Adrenal gland (tissue), 9 donors: ENCODE measurements at regions not wholly inside any gene's neighbourhood (a gene's known extent, or its start where the extent isn't known, plus 50 kb on each side); places are given as distances from the start of the nearest gene placed in this dataset.
"Not testable (repeated sequence)": the region's sequence is repeated elsewhere in the genome, so short reads cannot be mapped to it uniquely, and the experiment has no call there.

Experiments used
- DNase-seq, 7 donors: peaks; one replicate each; pipeline ENCODE4 v3.0.0-alpha.2; 2019 to 2020
- H3K27ac ChIP-seq, 5 donors: fragments of 200-600 bp; sonication (generic) in 4 of 5; 1 replicate in 3 of 5; 2 replicates in 2 of 5; pipeline versions ENCODE4 v1.5.1 to v1.8.0; 2016 to 2020; ENCODE audit warnings: mild to moderate bottlenecking in 1 of 5
- H3K27me3 ChIP-seq: fragments of 200-600 bp; 2 replicates; pipeline ENCODE4 v1.8.0; 2021
- H3K36me3 ChIP-seq, 2 donors: fragments of 200-600 bp; replicated peaks in 1 of 2; 1 replicate in 1 of 2; 2 replicates in 1 of 2; pipeline versions ENCODE4 v1.5.1 to v1.8.0; 2018 to 2022
- H3K4me1 ChIP-seq, 2 donors: fragments of 200-600 bp; replicated peaks in 1 of 2; 1 replicate in 1 of 2; 2 replicates in 1 of 2; pipeline versions ENCODE4 v1.5.1 to v1.8.0; 2018 to 2021
- H3K4me3 ChIP-seq, 4 donors: fragments of 200-600 bp; sonication (generic) in 3 of 4; one replicate each; pipeline ENCODE4 v1.5.1; 2016 to 2018
- H3K9me3 ChIP-seq, 3 donors: fragments of 200-600 bp; sonication (generic) in 1 of 3; replicated peaks in 1 of 3; 1 replicate in 2 of 3; 2 replicates in 1 of 3; pipeline versions ENCODE4 v1.5.1 to v1.8.0; 2016 to 2021
- POLR2A ChIP-seq, 2 donors: fragments of 450-650 bp; IDR thresholded peaks; one replicate each; pipeline ENCODE4 v1.6.1; 2017; ENCODE audit warnings: antibody characterized with exemption in 2 of 2, mild to moderate bottlenecking in 2 of 2, moderate library complexity in 1 of 2
- WGBS, 4 donors: extraction: QIAGEN DNeasy Blood & Tissue Kit in 2 of 4; methylation state at CpG; one replicate each; pipeline versions ENCODE4 v1.1.5 to v1.1.7; 2013 to 2017; 5-methylcytosine and 5-hydroxymethylcytosine counted together
- intact Hi-C, 2 donors: fragments of 100-400 bp; cut with DNase I; formaldehyde crosslinking; loops; one replicate each; pipeline versions ENCODE4 v1.14.1 to v1.15.0; 2022 to 2023
- TF ChIP-seq, protein P1 (sequence below), 6 experiments: fragments of 450-650 bp in 4 of 6; fragments of 200-600 bp in 2 of 6; sonication (generic) in 1 of 6; IDR thresholded peaks; 1 replicate in 5 of 6; 2 replicates in 1 of 6; pipeline versions ENCODE4 v1.5.1 to v1.8.0; 2016 to 2021; ENCODE audit warnings: antibody characterized with exemption in 6 of 6, mild to moderate bottlenecking in 2 of 6, moderate library complexity in 1 of 6
- donor health status: healthy with polysubstance abuse.
- donor health status: Bipolar disorder and iron deficiency.
- donor health status: DM: yes; HTN: yes; CAD: no.
- donor health status: DM: no; HTN: no; CAD: no.
- donor health status: DM: no; HTN: no; CAD: no.

DNA sequence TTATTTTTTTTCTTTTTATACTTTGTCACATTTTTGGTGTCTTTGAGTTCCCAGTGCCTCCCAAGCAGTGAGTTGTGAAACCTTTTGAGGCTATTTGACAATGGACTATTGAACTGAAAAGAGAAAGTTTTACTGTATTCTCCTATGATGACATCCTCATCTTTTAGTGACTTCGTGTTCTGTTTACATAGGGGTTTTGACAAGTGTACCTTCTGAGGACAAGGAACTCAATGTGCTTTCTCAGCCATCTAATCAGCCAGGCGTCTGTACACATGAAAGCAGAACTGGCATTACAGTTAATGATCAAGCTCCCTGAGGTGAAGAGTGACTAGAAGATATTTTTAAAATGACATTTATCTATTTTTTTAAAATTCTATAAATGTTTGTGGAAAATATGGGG, 175.5 kb downstream of the ANXA1 start:
- Histone ChIP-seq H3K36me3 (no peaks in the 10 kb centered on the region), H3K27me3 (no peaks in the 10 kb centered on the region), H3K9me3 (no peaks in the 10 kb centered on the region), H3K4me3 (no peak overlapping the region), H3K4me1 (no peaks in the 10 kb centered on the region), H3K27ac (no peak overlapping the region)
- 41 to 60% (median 49%) methylated on average over 2 of the region's 2 CpGs for WGBS, 4 donors
- no peak for DNase-seq
- intact Hi-C loops = no loop called here
- no peak for TF ChIP-seq POLR2A (IDR thresholded peaks at IDR 0.05)
- TF ChIP-seq, protein P1, sequence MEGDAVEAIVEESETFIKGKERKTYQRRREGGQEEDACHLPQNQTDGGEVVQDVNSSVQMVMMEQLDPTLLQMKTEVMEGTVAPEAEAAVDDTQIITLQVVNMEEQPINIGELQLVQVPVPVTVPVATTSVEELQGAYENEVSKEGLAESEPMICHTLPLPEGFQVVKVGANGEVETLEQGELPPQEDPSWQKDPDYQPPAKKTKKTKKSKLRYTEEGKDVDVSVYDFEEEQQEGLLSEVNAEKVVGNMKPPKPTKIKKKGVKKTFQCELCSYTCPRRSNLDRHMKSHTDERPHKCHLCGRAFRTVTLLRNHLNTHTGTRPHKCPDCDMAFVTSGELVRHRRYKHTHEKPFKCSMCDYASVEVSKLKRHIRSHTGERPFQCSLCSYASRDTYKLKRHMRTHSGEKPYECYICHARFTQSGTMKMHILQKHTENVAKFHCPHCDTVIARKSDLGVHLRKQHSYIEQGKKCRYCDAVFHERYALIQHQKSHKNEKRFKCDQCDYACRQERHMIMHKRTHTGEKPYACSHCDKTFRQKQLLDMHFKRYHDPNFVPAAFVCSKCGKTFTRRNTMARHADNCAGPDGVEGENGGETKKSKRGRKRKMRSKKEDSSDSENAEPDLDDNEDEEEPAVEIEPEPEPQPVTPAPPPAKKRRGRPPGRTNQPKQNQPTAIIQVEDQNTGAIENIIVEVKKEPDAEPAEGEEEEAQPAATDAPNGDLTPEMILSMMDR (IDR thresholded peaks at IDR 0.05) = no peak

DNA sequence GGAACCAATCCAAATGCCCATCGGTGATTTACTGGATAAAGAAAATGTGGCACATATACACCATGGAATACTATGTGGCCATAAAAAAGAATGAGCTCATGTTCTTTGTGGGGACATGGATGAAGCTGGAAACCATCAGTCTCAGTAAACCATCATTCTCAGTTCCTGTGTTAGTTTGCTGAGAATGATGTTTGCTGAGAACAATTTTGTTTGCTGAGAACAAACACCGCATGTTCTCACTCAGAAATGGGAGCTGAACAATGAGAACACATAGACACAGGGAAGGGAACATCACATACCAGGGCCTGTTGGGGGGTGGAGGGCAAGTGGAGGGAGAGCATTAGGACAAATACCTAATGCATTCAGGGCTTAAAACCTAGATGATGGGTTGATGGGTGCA, 185.5 kb downstream of the ANXA1 start:
- DNase-seq, H3K27ac ChIP-seq, H3K4me1 ChIP-seq, H3K4me3 ChIP-seq, intact Hi-C loops, H3K27me3 ChIP-seq, H3K36me3 ChIP-seq, H3K9me3 ChIP-seq: not testable (repeated sequence)
- 89 to 94% (median 91%) methylated on average over 2 of the region's 2 CpGs for WGBS, 4 donors

- no peak for TF ChIP-seq POLR2A (IDR thresholded peaks at IDR 0.05)
- TF ChIP-seq, protein P1 (IDR thresholded peaks at IDR 0.05) = no peak
Observed at GRCh38 chr9:73344060-73344459, 192.4 kb downstream of the ANXA1 start.

DNA sequence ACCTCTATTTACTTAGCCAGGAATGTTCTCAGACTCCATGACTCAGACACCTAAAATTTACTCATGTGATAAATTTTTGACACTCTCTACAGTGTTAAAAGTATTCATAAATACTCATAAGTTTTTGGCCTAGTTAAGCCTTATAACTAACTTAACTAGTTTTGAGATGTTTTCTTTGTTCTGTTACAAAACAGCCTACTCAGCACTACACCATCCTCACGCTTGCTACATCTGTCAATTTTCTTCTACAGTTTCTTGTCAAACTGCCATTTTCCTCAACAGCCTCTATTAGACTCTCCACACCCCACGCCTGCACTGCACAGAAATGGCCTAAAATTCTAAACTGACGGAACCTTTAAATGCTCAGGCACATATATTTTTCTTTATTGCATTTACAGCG, 195.5 kb downstream of the ANXA1 start:
- no peak for DNase-seq
- no peaks in the 10 kb centered on the region for H3K27me3 ChIP-seq
- TF ChIP-seq, protein P1 (IDR thresholded peaks at IDR 0.05) = no peak
- no peak for TF ChIP-seq POLR2A (IDR thresholded peaks at IDR 0.05)
- intact Hi-C loops = no loop called here
- no peak overlapping the region for H3K4me3 ChIP-seq
- WGBS, 4 donors = 69 to 84% (median 76%) methylated on average over 4 of the region's 4 CpGs
- H3K4me1 ChIP-seq = no peaks in the 10 kb centered on the region
- H3K27ac ChIP-seq = no peak overlapping the region
- H3K9me3 ChIP-seq = no peaks in the 10 kb centered on the region
- no peaks in the 10 kb centered on the region for H3K36me3 ChIP-seq

More at GRCh38 chr9:73344060-73344459, 192.4 kb downstream of the ANXA1 start:
- Histone ChIP-seq H3K27ac (no peak overlapping the region), H3K9me3 (no peaks in the 10 kb centered on the region), H3K4me1 (no peaks in the 10 kb centered on the region), H3K4me3 (no peak overlapping the region), H3K27me3 (no peaks in the 10 kb centered on the region), H3K36me3 (no peaks in the 10 kb centered on the region)
- WGBS, 4 donors = 66 to 85% (median 73%) methylated on average over 3 of the region's 3 CpGs
- intact Hi-C loops = no loop called here
- no peak for DNase-seq

DNA sequence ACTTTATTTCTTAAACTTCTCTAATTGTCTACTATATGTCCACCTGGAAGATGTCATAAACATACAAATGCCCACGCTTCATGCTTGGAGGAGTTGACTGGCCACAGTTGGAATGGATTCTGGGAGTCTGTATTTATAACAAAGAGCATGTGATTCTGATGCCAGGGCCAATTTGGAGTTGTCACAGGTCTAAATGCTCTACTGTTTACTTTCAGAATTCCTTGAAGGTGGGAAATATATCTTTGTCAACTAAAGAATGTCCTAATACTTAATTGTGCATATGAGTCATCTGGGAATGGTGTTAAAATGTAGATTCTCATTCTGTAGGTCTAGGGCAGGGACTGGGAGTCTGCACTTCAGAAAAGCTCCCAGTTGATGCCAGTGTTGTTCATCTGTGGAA, 196.1 kb downstream of the ANXA1 start:
- no peak overlapping the region for H3K27ac ChIP-seq
- H3K27me3 ChIP-seq = no peaks in the 10 kb centered on the region
- TF ChIP-seq, protein P1 (IDR thresholded peaks at IDR 0.05) = no peak
- TF ChIP-seq POLR2A (IDR thresholded peaks at IDR 0.05) = no peak
- H3K4me3 ChIP-seq = no peak overlapping the region
- no peak for DNase-seq
- H3K36me3 ChIP-seq = no peaks in the 10 kb centered on the region
- intact Hi-C loops = no loop called here
- no peaks in the 10 kb centered on the region for H3K4me1 ChIP-seq
- H3K9me3 ChIP-seq = no peaks in the 10 kb centered on the region
- 70 to 87% (median 76%) methylated on average over 1 of the region's 1 CpG for WGBS, 4 donors
